ENCODE measurements at regions not wholly inside any gene's neighbourhood (a gene's known extent, or its start where the extent isn't known, plus 50 kb on each side); places are given as distances from the start of the nearest gene placed in this dataset.

DNA sequence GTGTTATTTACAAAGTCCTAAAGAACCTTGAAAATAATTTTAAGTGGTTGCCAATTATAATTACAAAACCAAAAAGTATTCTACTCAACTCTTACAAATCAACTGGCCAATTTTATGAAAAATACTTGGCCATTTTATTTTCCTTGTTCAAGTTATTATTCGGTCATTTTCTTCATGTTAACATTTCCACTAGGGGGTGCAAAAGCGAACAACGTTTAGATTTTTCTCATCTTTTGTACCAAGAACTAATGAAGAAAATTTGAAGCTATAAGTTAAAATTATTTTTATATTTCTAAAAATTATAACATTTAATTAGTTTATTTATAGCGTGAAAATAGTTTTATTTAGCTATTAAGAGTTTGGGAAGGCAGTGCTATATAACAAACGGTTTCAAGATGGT, 1453.3 kb downstream of the MAT2B start:
- TF ChIP-seq, protein P1, sequence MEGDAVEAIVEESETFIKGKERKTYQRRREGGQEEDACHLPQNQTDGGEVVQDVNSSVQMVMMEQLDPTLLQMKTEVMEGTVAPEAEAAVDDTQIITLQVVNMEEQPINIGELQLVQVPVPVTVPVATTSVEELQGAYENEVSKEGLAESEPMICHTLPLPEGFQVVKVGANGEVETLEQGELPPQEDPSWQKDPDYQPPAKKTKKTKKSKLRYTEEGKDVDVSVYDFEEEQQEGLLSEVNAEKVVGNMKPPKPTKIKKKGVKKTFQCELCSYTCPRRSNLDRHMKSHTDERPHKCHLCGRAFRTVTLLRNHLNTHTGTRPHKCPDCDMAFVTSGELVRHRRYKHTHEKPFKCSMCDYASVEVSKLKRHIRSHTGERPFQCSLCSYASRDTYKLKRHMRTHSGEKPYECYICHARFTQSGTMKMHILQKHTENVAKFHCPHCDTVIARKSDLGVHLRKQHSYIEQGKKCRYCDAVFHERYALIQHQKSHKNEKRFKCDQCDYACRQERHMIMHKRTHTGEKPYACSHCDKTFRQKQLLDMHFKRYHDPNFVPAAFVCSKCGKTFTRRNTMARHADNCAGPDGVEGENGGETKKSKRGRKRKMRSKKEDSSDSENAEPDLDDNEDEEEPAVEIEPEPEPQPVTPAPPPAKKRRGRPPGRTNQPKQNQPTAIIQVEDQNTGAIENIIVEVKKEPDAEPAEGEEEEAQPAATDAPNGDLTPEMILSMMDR (IDR thresholded peaks at IDR 0.05) = no peak
- TF ChIP-seq POLR2A (IDR thresholded peaks at IDR 0.05) = no peak

Data from thyroid gland (tissue), 4 donors.